ENCODE measurements at regions not wholly inside any gene's neighbourhood (a gene's known extent, or its start where the extent isn't known, plus 50 kb on each side); places are given as distances from the start of the nearest gene placed in this dataset.
A peak's percentile ranks its signal among the peaks of the same experiment; 100 is the strongest.
"Not testable (repeated sequence)": the region's sequence is repeated elsewhere in the genome, so short reads cannot be mapped to it uniquely, and the experiment has no call there.

- Histone ChIP-seq H3K9me3 (ENCODE audit: control insufficient read depth, insufficient read depth, low read length) (no peaks in the 10 kb centered on the region), H3K4me1 (ENCODE audit: control insufficient read depth, insufficient read depth, low read length) (no peaks in the 10 kb centered on the region), H3K4me3 (ENCODE audit: low read depth, low read length) (no peak overlapping the region), H3K36me3 (ENCODE audit: control insufficient read depth, insufficient read depth, low read length) (no peaks in the 10 kb centered on the region), H3K27ac (ENCODE audit: low read depth, low read length) (no peak overlapping the region), H3K27me3 (ENCODE audit: control insufficient read depth, insufficient read depth, low read length) (no peaks in the 10 kb centered on the region)
- DNase-seq (ENCODE audit: low read depth in 4 of 6, low spot score in 6 of 6) = no peak
- 100% methylated on average over 1 of the region's 2 CpGs for WGBS (ENCODE audit: insufficient coverage)
These were observed 362.0 kb downstream of the RFC3 start for GRCh38 chr13:34179927-34180326.

- WGBS (ENCODE audit: insufficient coverage) = 100% methylated on average over 2 of the region's 16 CpGs
These were observed 363.3 kb downstream of the RFC3 start for GRCh38 chr13:34181256-34181655.

GRCh38 chr13:34189946-34190345, 372.0 kb downstream of the RFC3 start:
- Histone ChIP-seq H3K9me3 (ENCODE audit: control insufficient read depth, insufficient read depth, low read length) (no peaks in the 10 kb centered on the region), H3K36me3 (ENCODE audit: control insufficient read depth, insufficient read depth, low read length) (no peaks in the 10 kb centered on the region), H3K27me3 (ENCODE audit: control insufficient read depth, insufficient read depth, low read length) (no peaks in the 10 kb centered on the region), H3K27ac (ENCODE audit: low read depth, low read length) (no peak overlapping the region), H3K4me3 (ENCODE audit: low read depth, low read length) (no peak overlapping the region), H3K4me1 (ENCODE audit: control insufficient read depth, insufficient read depth, low read length) (no peaks in the 10 kb centered on the region)
- no peak for DNase-seq (ENCODE audit: low read depth in 4 of 6, low spot score in 6 of 6)
- WGBS (ENCODE audit: insufficient coverage) = no CpG with 5 or more reads among the region's 2 CpGs

More at GRCh38 chr13:34181256-34181655, 363.3 kb downstream of the RFC3 start:
- not testable (repeated sequence) for H3K9me3 ChIP-seq (ENCODE audit: control insufficient read depth, insufficient read depth, low read length); DNase-seq (ENCODE audit: low read depth in 4 of 6, low spot score in 6 of 6); H3K27ac ChIP-seq (ENCODE audit: low read depth, low read length); H3K4me3 ChIP-seq (ENCODE audit: low read depth, low read length); H3K36me3 ChIP-seq (ENCODE audit: control insufficient read depth, insufficient read depth, low read length); H3K27me3 ChIP-seq (ENCODE audit: control insufficient read depth, insufficient read depth, low read length); H3K4me1 ChIP-seq (ENCODE audit: control insufficient read depth, insufficient read depth, low read length)

- Histone ChIP-seq H3K36me3 (ENCODE audit: control insufficient read depth, insufficient read depth, low read length) (no peaks in the 10 kb centered on the region), H3K27me3 (ENCODE audit: control insufficient read depth, insufficient read depth, low read length) (no peaks in the 10 kb centered on the region), H3K4me1 (ENCODE audit: control insufficient read depth, insufficient read depth, low read length) (no peaks in the 10 kb centered on the region), H3K9me3 (ENCODE audit: control insufficient read depth, insufficient read depth, low read length) (no peaks in the 10 kb centered on the region), H3K4me3 (ENCODE audit: low read depth, low read length) (no peak overlapping the region), H3K27ac (ENCODE audit: low read depth, low read length) (no peak overlapping the region)
- DNase-seq (ENCODE audit: low read depth in 4 of 6, low spot score in 6 of 6) = no peak
- no CpG with 5 or more reads among the region's 1 CpG for WGBS (ENCODE audit: insufficient coverage)
These were observed 383.3 kb downstream of the RFC3 start for GRCh38 chr13:34201050-34201913.

- Histone ChIP-seq H3K4me1 (ENCODE audit: control insufficient read depth, insufficient read depth, low read length) (no peaks in the 10 kb centered on the region), H3K27me3 (ENCODE audit: control insufficient read depth, insufficient read depth, low read length) (no peaks in the 10 kb centered on the region), H3K36me3 (ENCODE audit: control insufficient read depth, insufficient read depth, low read length) (no peaks in the 10 kb centered on the region), H3K9me3 (ENCODE audit: control insufficient read depth, insufficient read depth, low read length) (no peaks in the 10 kb centered on the region), H3K4me3 (ENCODE audit: low read depth, low read length) (no peak overlapping the region), H3K27ac (ENCODE audit: low read depth, low read length) (no peak overlapping the region)
- DNase-seq (ENCODE audit: low read depth in 4 of 6, low spot score in 6 of 6) = no peak
- no CpG with 5 or more reads among the region's 4 CpGs for WGBS (ENCODE audit: insufficient coverage)
These were observed 389.4 kb downstream of the RFC3 start for GRCh38 chr13:34207334-34207733.

GRCh38 chr13:34207872-34208271, 389.9 kb downstream of the RFC3 start:
- WGBS (ENCODE audit: insufficient coverage) = 100% methylated on average over 1 of the region's 4 CpGs
- H3K36me3 ChIP-seq (ENCODE audit: control insufficient read depth, insufficient read depth, low read length) = no peaks in the 10 kb centered on the region
- no peak overlapping the region for H3K27ac ChIP-seq (ENCODE audit: low read depth, low read length)
- no peak for DNase-seq (ENCODE audit: low read depth in 4 of 6, low spot score in 6 of 6)
- H3K4me1 ChIP-seq (ENCODE audit: control insufficient read depth, insufficient read depth, low read length) = no peaks in the 10 kb centered on the region
- H3K27me3 ChIP-seq (ENCODE audit: control insufficient read depth, insufficient read depth, low read length) = no peaks in the 10 kb centered on the region
- no peaks in the 10 kb centered on the region for H3K9me3 ChIP-seq (ENCODE audit: control insufficient read depth, insufficient read depth, low read length)
- H3K4me3 ChIP-seq (ENCODE audit: low read depth, low read length) = no peak overlapping the region

- no peak overlapping the region for H3K4me3 ChIP-seq (ENCODE audit: low read depth, low read length)
- H3K4me1 ChIP-seq (ENCODE audit: control insufficient read depth, insufficient read depth, low read length) = no peaks in the 10 kb centered on the region
- WGBS (ENCODE audit: insufficient coverage) = no CpG with 5 or more reads among the region's 1 CpG
- no peak overlapping the region for H3K27ac ChIP-seq (ENCODE audit: low read depth, low read length)
- DNase-seq (ENCODE audit: low read depth in 4 of 6, low spot score in 6 of 6) = no peak
- H3K27me3 ChIP-seq (ENCODE audit: control insufficient read depth, insufficient read depth, low read length) = no peaks in the 10 kb centered on the region
- no peaks in the 10 kb centered on the region for H3K36me3 ChIP-seq (ENCODE audit: control insufficient read depth, insufficient read depth, low read length)
- H3K9me3 ChIP-seq (ENCODE audit: control insufficient read depth, insufficient read depth, low read length) = no peaks in the 10 kb centered on the region
These were observed 390.4 kb downstream of the RFC3 start for GRCh38 chr13:34208336-34208735.

GRCh38 chr13:34210341-34210740, 392.4 kb downstream of the RFC3 start:
- no CpG with 5 or more reads among the region's 1 CpG for WGBS (ENCODE audit: insufficient coverage)

GRCh38 chr13:34214686-34215085, 396.7 kb downstream of the RFC3 start:
- H3K4me1 ChIP-seq (ENCODE audit: control insufficient read depth, insufficient read depth, low read length) = no peaks in the 10 kb centered on the region
- H3K27me3 ChIP-seq (ENCODE audit: control insufficient read depth, insufficient read depth, low read length) = no peaks in the 10 kb centered on the region
- no peaks in the 10 kb centered on the region for H3K9me3 ChIP-seq (ENCODE audit: control insufficient read depth, insufficient read depth, low read length)
- H3K36me3 ChIP-seq (ENCODE audit: control insufficient read depth, insufficient read depth, low read length) = no peaks in the 10 kb centered on the region
- 93% methylated on average over 2 of the region's 2 CpGs for WGBS (ENCODE audit: insufficient coverage)
- no peak overlapping the region for H3K27ac ChIP-seq (ENCODE audit: low read depth, low read length)
- no peak overlapping the region for H3K4me3 ChIP-seq (ENCODE audit: low read depth, low read length)
- DNase-seq (ENCODE audit: low read depth in 4 of 6, low spot score in 6 of 6) = no peak

More at GRCh38 chr13:34210341-34210740, 392.4 kb downstream of the RFC3 start:
- Histone ChIP-seq H3K27me3 (ENCODE audit: control insufficient read depth, insufficient read depth, low read length) (no peaks in the 10 kb centered on the region), H3K4me1 (ENCODE audit: control insufficient read depth, insufficient read depth, low read length) (no peaks in the 10 kb centered on the region), H3K9me3 (ENCODE audit: control insufficient read depth, insufficient read depth, low read length) (no peaks in the 10 kb centered on the region), H3K36me3 (ENCODE audit: control insufficient read depth, insufficient read depth, low read length) (no peaks in the 10 kb centered on the region), H3K27ac (ENCODE audit: low read depth, low read length) (no peak overlapping the region), H3K4me3 (ENCODE audit: low read depth, low read length) (no peak overlapping the region)
- DNase-seq (ENCODE audit: low read depth in 4 of 6, low spot score in 6 of 6) = peak in 1 of 6 donors; percentile 43

- DNase-seq (ENCODE audit: low read depth in 4 of 6, low spot score in 6 of 6) = no peak
- no peaks in the 10 kb centered on the region for H3K9me3 ChIP-seq (ENCODE audit: control insufficient read depth, insufficient read depth, low read length)
- no CpG with 5 or more reads among the region's 4 CpGs for WGBS (ENCODE audit: insufficient coverage)
- no peaks in the 10 kb centered on the region for H3K4me1 ChIP-seq (ENCODE audit: control insufficient read depth, insufficient read depth, low read length)
- H3K36me3 ChIP-seq (ENCODE audit: control insufficient read depth, insufficient read depth, low read length) = no peaks in the 10 kb centered on the region
- H3K27ac ChIP-seq (ENCODE audit: low read depth, low read length) = no peak overlapping the region
- H3K27me3 ChIP-seq (ENCODE audit: control insufficient read depth, insufficient read depth, low read length) = no peaks in the 10 kb centered on the region
- H3K4me3 ChIP-seq (ENCODE audit: low read depth, low read length) = no peak overlapping the region
These were observed 398.3 kb downstream of the RFC3 start for GRCh38 chr13:34216256-34216655.

Measured in spinal cord (tissue), 9 donors.